ENCODE measurements at regions not wholly inside any gene's neighbourhood (a gene's known extent, or its start where the extent isn't known, plus 50 kb on each side); places are given as distances from the start of the nearest gene placed in this dataset.
A peak's percentile ranks its signal among the peaks of the same experiment; 100 is the strongest.

- peak overlapping the region; percentile 16 for H3K4me3 Mint-ChIP-seq (ENCODE audit: unreplicated experiment)
- H3K27ac Mint-ChIP-seq (ENCODE audit: unreplicated experiment) = no peak overlapping the region
- peaks cover 7% of the 10 kb centered on the region for H3K27me3 Mint-ChIP-seq (ENCODE audit: unreplicated experiment)
- peaks cover 40% of the 10 kb centered on the region for H3K4me1 Mint-ChIP-seq (ENCODE audit: low read depth, unreplicated experiment)
- no peak for TF ChIP-seq CTCF (IDR thresholded peaks at IDR 0.05; ENCODE audit: partially characterized antibody, unreplicated experiment)
- H3K36me3 Mint-ChIP-seq (ENCODE audit: unreplicated experiment) = no peaks in the 10 kb centered on the region
- H3K9me3 Mint-ChIP-seq (ENCODE audit: unreplicated experiment) = peaks cover 1% of the 10 kb centered on the region
- DNase-seq = no peak
Observed at GRCh38 chr16:56108724-56109123, 82.6 kb upstream of the GNAO1 start.

GRCh38 chr16:56108056-56108471, 83.2 kb upstream of the GNAO1 start:
- DNase-seq = no peak
- Mint-ChIP-seq H3K4me1 (ENCODE audit: low read depth, unreplicated experiment) (peaks cover 41% of the 10 kb centered on the region), H3K9me3 (ENCODE audit: unreplicated experiment) (peaks cover 1% of the 10 kb centered on the region), H3K4me3 (ENCODE audit: unreplicated experiment) (no peak overlapping the region), H3K27me3 (ENCODE audit: unreplicated experiment) (peaks cover 7% of the 10 kb centered on the region), H3K27ac (ENCODE audit: unreplicated experiment) (peak overlapping the region; percentile 33), H3K36me3 (ENCODE audit: unreplicated experiment) (no peaks in the 10 kb centered on the region)
- TF ChIP-seq CTCF (IDR thresholded peaks at IDR 0.05; ENCODE audit: partially characterized antibody, unreplicated experiment) = no peak

- DNase-seq = no peak
- TF ChIP-seq CTCF (IDR thresholded peaks at IDR 0.05; ENCODE audit: partially characterized antibody, unreplicated experiment) = no peak
- peaks cover 9% of the 10 kb centered on the region for H3K27me3 Mint-ChIP-seq (ENCODE audit: unreplicated experiment)
- H3K36me3 Mint-ChIP-seq (ENCODE audit: unreplicated experiment) = no peaks in the 10 kb centered on the region
- H3K4me1 Mint-ChIP-seq (ENCODE audit: low read depth, unreplicated experiment) = peaks cover 46% of the 10 kb centered on the region
- H3K27ac Mint-ChIP-seq (ENCODE audit: unreplicated experiment) = no peak overlapping the region
- peaks cover 8% of the 10 kb centered on the region for H3K9me3 Mint-ChIP-seq (ENCODE audit: unreplicated experiment)
- H3K4me3 Mint-ChIP-seq (ENCODE audit: unreplicated experiment) = no peak overlapping the region
Observed at GRCh38 chr16:56106527-56106926, 84.8 kb upstream of the GNAO1 start.

- Mint-ChIP-seq H3K9me3 (ENCODE audit: unreplicated experiment) (peaks cover 10% of the 10 kb centered on the region), H3K4me3 (ENCODE audit: unreplicated experiment) (peak overlapping the region; percentile 47), H3K36me3 (ENCODE audit: unreplicated experiment) (no peaks in the 10 kb centered on the region), H3K27me3 (ENCODE audit: unreplicated experiment) (peaks cover 10% of the 10 kb centered on the region), H3K4me1 (ENCODE audit: low read depth, unreplicated experiment) (peaks cover 42% of the 10 kb centered on the region), H3K27ac (ENCODE audit: unreplicated experiment) (peak overlapping the region; percentile 99)
- no peak for DNase-seq
- TF ChIP-seq CTCF (IDR thresholded peaks at IDR 0.05; ENCODE audit: partially characterized antibody, unreplicated experiment) = no peak
Observed at GRCh38 chr16:56102906-56103305, 88.4 kb upstream of the GNAO1 start.

- Mint-ChIP-seq H3K36me3 (ENCODE audit: unreplicated experiment) (no peaks in the 10 kb centered on the region), H3K4me1 (ENCODE audit: low read depth, unreplicated experiment) (peaks cover 40% of the 10 kb centered on the region), H3K9me3 (ENCODE audit: unreplicated experiment) (peaks cover 10% of the 10 kb centered on the region), H3K27ac (ENCODE audit: unreplicated experiment) (peak overlapping the region; percentile 99), H3K27me3 (ENCODE audit: unreplicated experiment) (peaks cover 10% of the 10 kb centered on the region), H3K4me3 (ENCODE audit: unreplicated experiment) (peak overlapping the region; percentile 83)
- TF ChIP-seq CTCF (IDR thresholded peaks at IDR 0.05; ENCODE audit: partially characterized antibody, unreplicated experiment) = no peak
- peak; percentile 73 for DNase-seq
Observed at GRCh38 chr16:56102183-56102686, 89.1 kb upstream of the GNAO1 start.
